ENCODE measurements at regions not wholly inside any gene's neighbourhood (a gene's known extent, or its start where the extent isn't known, plus 50 kb on each side); places are given as distances from the start of the nearest gene placed in this dataset.

DNA sequence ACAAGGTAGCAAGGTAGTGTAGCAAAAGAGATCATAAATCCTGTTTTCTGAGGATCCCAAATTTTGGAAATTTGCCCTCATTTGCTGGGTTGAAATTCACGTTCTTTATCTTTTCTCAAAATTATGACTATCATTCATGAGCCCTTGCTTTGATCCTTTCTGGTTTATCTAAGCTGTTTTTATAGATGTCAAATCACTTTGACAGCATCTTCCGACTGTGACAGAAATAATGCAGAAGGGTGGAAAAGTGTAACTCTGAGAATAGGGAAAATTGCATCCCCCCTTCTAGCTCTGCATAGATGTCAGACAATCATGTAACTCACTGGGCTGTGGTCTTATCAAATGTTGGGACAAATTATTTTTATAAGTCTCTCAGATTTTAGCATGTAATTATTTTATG is 550.1 kb downstream of the OMA1 start:
- no peak for DNase-seq (ENCODE audit: low read depth)
- TF ChIP-seq CTCF (conservative IDR thresholded peaks at IDR 0.05; ENCODE audit: low read depth, low read length), result no peak

GRCh38 chr1:57991289-57991688 is 555.2 kb downstream of the OMA1 start:
- no peak for DNase-seq (ENCODE audit: low read depth)
- no peak for TF ChIP-seq CTCF (conservative IDR thresholded peaks at IDR 0.05; ENCODE audit: low read depth, low read length)
- H3K4me3 ChIP-seq (ENCODE audit: low read length), result no peak overlapping the region

More for the DNA sequence above, 550.1 kb downstream of the OMA1 start:
- no peak overlapping the region for H3K4me3 ChIP-seq (ENCODE audit: low read length)

- TF ChIP-seq CTCF (conservative IDR thresholded peaks at IDR 0.05; ENCODE audit: low read depth, low read length), result no peak
- H3K4me3 ChIP-seq (ENCODE audit: low read length), result no peak overlapping the region
- no peak for DNase-seq (ENCODE audit: low read depth)
Observed at GRCh38 chr1:57989877-57990276, 556.6 kb downstream of the OMA1 start.

DNA sequence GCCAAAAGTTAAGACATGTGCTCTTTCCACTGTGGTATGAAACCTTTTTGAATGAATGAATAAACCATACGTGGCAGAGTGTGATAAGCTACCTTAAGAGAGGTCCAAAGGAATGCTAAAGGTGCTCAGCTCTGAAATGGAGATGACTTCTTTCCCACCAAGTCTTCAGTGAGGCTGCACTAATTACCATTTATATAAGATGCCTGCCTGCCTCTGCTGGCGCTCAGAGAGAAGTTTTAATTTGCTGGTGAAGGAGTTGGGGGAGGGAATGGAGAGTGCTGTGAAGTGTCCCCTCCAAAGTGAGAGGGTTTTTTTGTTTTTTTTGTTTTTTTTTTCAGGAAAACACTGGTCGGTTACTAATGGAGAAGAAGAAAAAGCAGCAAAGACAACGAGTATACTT is 559.0 kb downstream of the OMA1 start:
- no peak for DNase-seq (ENCODE audit: low read depth)
- H3K4me3 ChIP-seq (ENCODE audit: low read length), result no peak overlapping the region
- no peak for TF ChIP-seq CTCF (conservative IDR thresholded peaks at IDR 0.05; ENCODE audit: low read depth, low read length)

DNA sequence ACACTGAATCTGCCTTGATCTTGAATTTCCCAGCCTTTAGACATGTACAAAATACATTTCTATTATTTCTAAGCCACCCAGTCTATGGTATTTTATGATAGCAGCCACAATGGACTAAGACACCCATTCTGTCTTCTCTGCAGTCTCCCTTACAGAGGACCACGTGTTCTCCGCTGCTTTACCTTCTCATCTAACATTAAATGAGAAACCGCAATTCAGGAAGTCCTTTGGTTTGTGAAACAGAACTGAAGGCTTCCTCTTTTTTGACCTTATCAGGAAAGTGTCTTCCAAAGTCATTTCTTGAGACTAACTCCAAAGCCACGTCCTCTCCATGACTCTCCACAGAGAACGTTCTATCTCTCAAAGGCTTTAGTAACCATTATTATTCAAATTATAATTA is 560.1 kb downstream of the OMA1 start:
- H3K4me3 ChIP-seq (ENCODE audit: low read length), result no peak overlapping the region
- no peak for DNase-seq (ENCODE audit: low read depth)
- TF ChIP-seq CTCF (conservative IDR thresholded peaks at IDR 0.05; ENCODE audit: low read depth, low read length), result no peak

DNA sequence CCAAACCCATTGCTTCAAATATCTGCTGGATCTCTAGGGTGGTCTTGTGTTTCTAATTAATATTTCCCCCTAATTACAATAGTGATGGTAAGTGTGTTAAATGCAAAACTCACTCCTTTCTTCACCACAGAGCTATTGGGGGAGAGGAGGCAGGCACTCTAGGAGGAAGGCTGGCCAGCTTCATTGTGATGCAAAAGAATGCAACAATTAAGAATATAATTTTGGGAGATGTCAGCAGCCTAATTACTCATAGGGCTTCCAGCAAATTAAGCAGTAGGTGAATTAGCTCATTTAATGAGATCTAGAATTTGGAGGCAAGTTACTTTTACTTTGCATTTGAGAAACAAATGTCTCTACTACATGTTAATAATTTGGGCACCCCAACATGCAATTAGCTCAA is 560.4 kb upstream of the DAB1 start:
- TF ChIP-seq CTCF (conservative IDR thresholded peaks at IDR 0.05; ENCODE audit: low read depth, low read length), result no peak
- DNase-seq (ENCODE audit: low read depth), result no peak
- no peak overlapping the region for H3K4me3 ChIP-seq (ENCODE audit: low read length)

DNA sequence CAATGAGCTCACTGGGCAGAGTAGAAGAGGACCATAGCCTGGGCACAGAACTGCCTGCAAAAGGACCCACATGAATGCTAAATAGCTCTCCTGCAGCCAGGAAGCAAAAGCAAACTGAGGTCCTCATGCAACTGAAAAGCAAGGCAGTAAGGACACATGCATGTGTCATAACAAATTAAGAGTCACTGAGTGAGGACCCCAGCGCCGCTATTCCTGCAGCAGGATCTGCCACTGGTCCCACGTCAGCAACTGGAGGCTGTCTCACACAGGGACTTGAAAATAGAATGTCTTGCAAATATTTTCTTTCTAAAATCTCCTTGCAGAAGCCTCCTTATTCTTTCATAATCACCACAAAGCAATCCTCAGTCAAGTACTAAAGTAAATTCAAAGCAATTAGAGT is 559.6 kb upstream of the DAB1 start:
- DNase-seq (ENCODE audit: low read depth), result no peak
- no peak overlapping the region for H3K4me3 ChIP-seq (ENCODE audit: low read length)
- no peak for TF ChIP-seq CTCF (conservative IDR thresholded peaks at IDR 0.05; ENCODE audit: low read depth, low read length)

All from retinal pigment epithelial cell (primary cell).